CD4-positive, alpha-beta T cell treated with Interferon gamma for 1 hour (primary cell): ENCODE measurements at regions not wholly inside any gene's neighbourhood (a gene's known extent, or its start where the extent isn't known, plus 50 kb on each side); places are given as distances from the start of the nearest gene placed in this dataset.
"Not testable (repeated sequence)": the region's sequence is repeated elsewhere in the genome, so short reads cannot be mapped to it uniquely, and the experiment has no call there.

Experiments used
- DNase-seq: peaks from one replicate; pipeline ENCODE4 v3.0.0-alpha.2; 2020

GRCh38 chr11:81365496-81365895 lies 1368.2 kb downstream of the FAM181B start:
- DNase-seq = no peak

DNA sequence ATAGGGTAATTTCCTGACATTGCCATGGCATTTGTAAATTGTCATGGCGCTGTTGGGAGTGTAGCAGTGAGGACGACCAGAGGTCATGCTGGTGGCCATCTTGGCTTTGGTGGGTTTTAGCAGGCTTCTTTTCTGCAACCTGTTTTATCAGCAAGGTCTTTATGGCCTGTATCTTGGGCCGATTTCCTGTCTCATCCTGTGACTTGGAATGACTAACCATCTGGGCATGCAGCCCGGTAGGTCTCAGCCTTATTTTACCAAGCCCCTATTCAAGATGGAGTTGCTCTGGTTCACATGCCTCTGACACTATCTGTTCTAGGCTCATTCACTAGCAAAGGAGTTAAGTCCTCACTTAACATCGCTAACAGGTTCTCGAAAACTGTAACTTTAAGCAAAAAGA lies 1374.2 kb downstream of the FAM181B start:
- no peak for DNase-seq

DNA sequence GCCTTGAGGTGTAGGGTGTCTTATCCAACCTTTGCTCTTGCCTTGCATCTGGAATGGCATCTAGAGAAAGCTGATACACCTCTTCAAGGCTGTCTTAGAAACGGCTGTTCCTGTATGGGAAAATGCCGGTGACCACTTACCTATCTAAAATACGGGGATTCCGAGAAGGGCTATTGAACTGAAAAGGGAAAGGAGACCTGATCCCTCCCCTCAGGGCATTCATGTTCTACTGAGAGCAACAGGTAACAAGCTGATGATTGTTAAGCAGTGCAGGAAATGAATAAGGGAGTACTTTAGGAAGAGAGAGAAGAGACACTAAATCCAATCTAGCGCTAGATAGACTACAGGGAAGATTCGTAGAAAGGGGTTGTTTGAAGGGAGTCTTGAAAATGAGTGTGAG lies 1388.1 kb downstream of the FAM181B start:
- DNase-seq = no peak

DNA sequence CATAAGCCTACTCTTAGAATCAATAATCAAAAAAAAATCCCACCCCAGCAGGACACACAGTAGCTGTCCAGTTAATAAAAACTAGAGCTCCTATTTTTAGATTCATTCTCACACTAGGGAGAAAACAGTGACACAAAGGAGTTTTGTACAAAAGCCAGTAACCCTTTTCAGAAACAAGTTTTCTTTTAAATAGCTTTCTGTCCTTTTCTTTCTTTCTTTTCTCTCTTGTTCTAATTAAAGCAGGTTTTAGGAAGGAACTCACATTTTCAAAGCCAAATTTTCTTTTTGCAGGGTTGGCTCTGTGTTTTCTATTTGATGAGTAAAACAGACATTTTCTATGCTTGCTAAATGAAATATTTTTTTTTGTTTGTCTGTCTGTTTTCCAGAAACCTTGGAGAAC lies 1390.7 kb downstream of the FAM181B start:
- no peak for DNase-seq

GRCh38 chr11:81340225-81340624 lies 1393.4 kb downstream of the FAM181B start:
- no peak for DNase-seq

GRCh38 chr11:81339521-81339920 lies 1394.1 kb downstream of the FAM181B start:
- DNase-seq = no peak

DNA sequence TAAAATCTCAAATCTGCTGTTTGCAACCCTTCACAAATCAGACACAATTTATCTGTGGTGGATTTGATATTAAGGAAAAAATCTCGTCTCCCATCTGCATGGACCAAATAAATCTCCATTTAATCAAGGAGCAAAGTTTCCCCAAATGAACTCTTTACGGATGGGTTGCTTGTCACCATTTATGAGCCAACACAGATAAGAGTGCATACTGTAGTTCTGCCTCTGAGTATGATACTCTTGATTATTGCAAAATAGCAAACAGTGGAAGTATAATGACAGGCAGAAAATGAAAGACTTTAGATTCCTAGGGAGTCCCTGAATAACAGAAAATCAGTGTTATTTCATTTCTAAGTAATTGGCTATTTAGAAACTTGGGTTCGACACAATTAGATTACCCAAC lies 1395.9 kb downstream of the FAM181B start:
- DNase-seq = no peak

- DNase-seq = no peak
Observed at GRCh38 chr11:81332276-81332675, 1401.4 kb downstream of the FAM181B start.

DNA sequence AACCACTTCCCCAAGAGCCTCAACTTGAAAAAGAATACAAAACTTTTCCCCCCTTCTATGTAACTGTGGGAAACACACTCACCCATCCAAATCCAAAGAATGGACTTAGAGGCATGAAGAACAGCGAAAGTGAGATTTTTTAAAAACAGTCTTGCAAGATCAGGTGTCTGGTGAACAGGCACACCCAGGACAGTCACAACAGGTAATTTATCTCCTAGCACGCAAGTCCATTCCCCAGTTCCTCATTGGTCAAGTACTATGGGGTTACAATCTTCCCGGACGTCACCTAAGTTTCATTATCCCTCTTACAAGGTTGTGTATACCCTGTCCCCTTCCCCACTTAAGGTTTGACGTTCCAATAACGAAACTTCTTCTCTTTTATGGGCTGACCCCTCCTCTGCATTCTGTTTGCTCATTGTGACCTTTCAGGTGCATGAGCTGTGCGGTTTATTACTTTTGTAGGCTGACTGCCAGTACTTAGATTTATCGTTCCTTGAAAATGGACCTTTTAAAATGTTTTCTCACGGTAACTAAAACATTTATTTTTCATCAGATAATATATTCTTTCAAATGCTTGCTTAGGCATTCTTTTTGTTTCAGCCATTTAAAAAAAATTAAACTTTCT lies 1401.9 kb downstream of the FAM181B start:
- DNase-seq = no peak

DNA sequence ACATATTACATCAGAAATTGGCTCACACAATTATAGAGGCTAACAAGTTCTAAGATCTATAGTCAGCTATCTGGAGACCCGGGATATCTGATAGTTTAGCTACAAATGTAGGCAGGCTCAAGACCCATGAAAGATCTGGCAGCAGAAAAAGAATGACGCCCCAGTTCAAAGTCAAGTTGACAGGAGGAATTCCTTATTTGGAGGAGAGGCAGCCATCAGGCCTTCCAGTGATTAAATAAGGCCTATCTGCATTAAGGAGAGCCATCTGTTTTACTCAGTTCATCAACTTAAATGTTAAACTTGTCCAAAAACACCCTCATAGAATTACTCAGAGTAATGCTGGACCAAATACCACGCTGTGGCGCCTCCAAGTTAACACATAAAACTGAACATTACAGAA lies 1402.6 kb downstream of the FAM181B start:
- no peak for DNase-seq

- no peak for DNase-seq
Observed at GRCh38 chr11:81303038-81303664, 1430.5 kb downstream of the FAM181B start.

DNA sequence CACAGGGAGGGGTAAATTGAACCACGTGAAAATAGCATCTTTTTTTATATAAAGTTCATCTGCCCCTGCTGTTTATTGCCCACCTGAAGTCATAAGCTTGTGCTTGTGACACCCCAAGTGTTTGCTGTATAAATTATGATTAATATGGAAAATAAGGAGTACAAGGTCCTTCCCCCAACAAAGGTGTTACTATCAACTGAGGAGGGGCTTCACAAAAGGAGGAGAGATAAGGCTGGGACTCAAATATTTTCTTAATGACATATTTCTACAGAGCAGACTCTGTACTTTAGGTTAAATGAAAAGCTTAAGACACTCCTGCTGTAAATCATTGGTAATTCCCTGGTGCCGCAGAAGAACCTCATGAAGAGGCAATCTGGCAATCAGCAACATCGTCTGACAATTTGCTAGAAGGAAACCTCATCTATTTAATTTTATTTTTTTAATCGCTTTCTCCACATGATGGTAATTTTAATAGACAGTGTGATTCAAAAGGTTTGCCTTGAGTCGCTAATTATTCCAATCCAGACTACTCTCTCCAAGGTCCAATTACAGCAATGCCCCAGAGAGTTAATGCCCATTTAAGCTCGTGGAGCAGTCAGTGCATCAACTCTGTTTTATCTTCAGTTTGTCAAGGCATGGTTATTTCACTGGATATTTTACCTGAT lies 1432.4 kb downstream of the FAM181B start:
- no peak for DNase-seq

- DNase-seq = no peak
Observed at GRCh38 chr11:81286959-81287358, 1446.7 kb downstream of the FAM181B start.

DNA sequence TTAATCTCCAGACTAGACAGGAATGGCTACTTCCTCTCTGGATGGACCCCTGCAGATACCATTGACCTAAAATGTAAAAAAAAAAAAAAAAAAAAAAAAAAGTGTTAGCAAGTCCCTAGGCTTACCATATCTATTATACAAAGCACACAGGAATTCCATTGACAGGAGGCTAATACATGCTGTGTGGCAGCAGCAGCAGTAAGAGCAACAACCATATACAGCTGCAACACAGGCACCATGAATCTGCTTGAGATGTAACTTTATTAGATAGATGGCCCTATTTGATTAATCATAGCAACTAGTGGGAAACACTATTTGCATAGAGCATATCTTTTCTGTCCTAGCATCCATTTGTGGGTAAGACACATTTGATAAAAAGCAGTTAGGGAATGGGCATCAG lies 1447.1 kb downstream of the FAM181B start:
- no peak for DNase-seq

- DNase-seq = not testable (repeated sequence)
Observed at GRCh38 chr11:81280228-81280627, 1453.4 kb downstream of the FAM181B start.

GRCh38 chr11:81278991-81279390 lies 1454.7 kb downstream of the FAM181B start:
- no peak for DNase-seq

DNA sequence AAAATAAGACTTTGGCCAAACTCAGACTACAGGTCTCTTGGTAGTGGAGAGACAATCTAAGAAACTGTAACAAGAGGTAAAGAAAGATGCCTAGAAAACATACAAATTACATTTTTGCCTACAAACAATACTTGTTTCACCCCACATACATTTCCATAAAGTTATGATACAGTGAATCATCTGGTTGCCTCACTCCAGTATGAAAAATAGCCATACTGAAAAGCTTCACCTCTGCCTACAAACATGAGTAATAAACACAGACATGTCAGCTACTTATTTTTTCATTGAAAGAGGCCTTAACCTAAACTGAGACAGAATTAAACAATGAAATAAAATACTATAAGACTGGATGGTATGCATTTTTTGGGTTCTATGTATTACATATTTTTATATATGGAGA lies 1463.0 kb downstream of the FAM181B start:
- no peak for DNase-seq

DNA sequence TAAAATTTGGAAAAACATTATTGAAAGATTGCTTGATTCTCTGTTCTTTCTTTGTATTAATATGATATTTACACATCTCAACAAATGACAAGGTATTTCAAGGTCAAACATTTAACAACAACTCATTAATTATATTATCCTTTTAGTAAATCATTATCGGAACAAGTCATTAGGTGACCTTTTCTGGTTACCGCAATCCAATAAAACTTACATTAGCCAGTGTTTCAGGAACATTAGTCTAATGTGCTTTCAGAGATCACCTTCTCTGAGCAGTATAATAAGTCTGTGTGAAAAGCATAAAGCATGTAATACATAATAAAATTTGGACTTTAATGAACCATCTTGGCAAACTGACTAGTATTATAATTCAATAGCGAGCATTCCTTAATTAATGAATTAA lies 1466.4 kb downstream of the FAM181B start:
- DNase-seq = no peak

- DNase-seq = no peak
Observed at GRCh38 chr11:81259471-81259870, 1474.2 kb downstream of the FAM181B start.

DNA sequence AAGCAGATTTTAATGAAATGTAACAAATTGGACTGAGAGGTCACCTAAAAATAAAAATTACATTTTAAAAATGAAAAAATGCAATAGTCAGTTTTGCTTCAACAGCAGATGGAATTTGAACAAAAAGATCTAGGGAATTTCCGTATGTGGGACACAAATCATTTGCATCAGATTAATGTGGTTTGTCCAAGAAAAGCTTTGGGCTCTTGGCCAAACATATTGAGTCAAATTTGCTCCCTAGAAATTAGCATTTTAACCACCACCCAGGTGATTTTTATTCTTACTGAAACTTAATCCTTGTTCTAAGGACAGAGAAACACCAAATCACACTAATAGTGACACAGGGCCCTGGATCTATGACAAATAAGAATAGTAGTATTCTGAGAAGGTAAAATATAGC lies 1477.8 kb downstream of the FAM181B start:
- DNase-seq = no peak

GRCh38 chr11:81253244-81253643 lies 1480.4 kb downstream of the FAM181B start:
- DNase-seq = no peak

DNA sequence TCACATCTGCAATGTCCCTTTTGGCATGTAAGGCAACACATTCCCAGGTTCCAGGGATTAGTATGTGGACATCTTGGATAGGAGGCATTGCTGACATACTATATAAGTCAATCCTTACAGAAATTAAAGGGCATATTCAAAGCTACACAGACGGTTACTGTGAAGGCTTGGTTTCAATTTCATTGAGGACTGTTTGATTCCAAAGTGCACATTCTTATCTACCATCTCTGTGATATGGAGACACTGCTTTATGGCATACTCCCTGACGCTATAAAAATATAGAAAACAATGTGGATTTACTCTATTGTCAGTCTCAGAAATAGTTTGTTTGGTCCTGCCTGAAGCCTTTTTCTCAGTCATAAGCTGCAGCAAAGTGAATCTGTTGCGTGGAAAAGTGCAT lies 1486.7 kb downstream of the FAM181B start:
- DNase-seq = no peak

DNA sequence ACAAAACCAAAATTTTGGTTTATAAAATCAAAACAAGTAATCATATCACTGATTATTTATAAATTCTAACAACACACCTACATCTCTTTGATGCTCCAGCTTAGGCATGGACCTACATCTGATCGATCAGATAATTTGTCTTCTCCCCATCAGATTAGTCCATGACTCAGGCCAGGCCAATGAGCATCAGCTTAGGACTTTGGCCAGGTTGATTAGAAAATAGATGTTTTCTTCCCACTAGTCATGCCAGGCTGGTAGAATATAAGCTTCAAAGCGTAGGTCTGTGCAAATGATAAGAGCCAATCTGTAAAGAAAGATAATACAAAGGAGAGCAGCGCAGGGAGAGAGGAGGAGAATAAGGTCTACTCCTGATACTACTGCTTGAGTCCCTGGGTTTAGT lies 1487.9 kb downstream of the FAM181B start:
- DNase-seq = no peak

- no peak for DNase-seq
Observed at GRCh38 chr11:81241672-81242275, 1491.9 kb downstream of the FAM181B start.
